Trophoblast cell (in vitro differentiated cells and primary cell): ENCODE measurements at regions not wholly inside any gene's neighbourhood (a gene's known extent, or its start where the extent isn't known, plus 50 kb on each side); places are given as distances from the start of the nearest gene placed in this dataset.

Source experiments
- DNase-seq, 2 donors: peaks; one replicate each; pipeline ENCODE4 v3.0.0-alpha.2; 2016
- H2AFZ ChIP-seq: 2 replicates; pipeline ENCODE4 v1.6.1; 2013; ENCODE audit warnings: low read length, moderate library complexity, mild to moderate bottlenecking; ENCODE audit not compliant: insufficient read depth, poor library complexity
- H2AK5ac ChIP-seq: 2 replicates; pipeline ENCODE4 v1.6.1; 2013; ENCODE audit warnings: mild to moderate bottlenecking, low read length
- H2BK120ac ChIP-seq: 2 replicates; pipeline ENCODE4 v1.6.1; 2013; ENCODE audit warnings: low read length, mild to moderate bottlenecking, moderate library complexity; ENCODE audit not compliant: insufficient read depth, poor library complexity
- H2BK12ac ChIP-seq: 2 replicates; pipeline ENCODE4 v1.6.1; 2013; ENCODE audit warnings: mild to moderate bottlenecking, low read length, moderate library complexity
- H2BK5ac ChIP-seq: 2 replicates; pipeline ENCODE4 v1.6.1; 2013; ENCODE audit warnings: low read length, low read depth, moderate library complexity, mild to moderate bottlenecking; ENCODE audit not compliant: poor library complexity
- H3K14ac ChIP-seq: 2 replicates; pipeline ENCODE4 v1.6.1; 2013; ENCODE audit warnings: mild to moderate bottlenecking, low read length
- H3K18ac ChIP-seq: 2 replicates; pipeline ENCODE4 v1.6.1; 2013; ENCODE audit warnings: mild to moderate bottlenecking, low read length
- H3K23ac ChIP-seq: 2 replicates; pipeline ENCODE4 v1.6.1; 2013; ENCODE audit warnings: low read length
- H3K27ac ChIP-seq: 2 replicates; pipeline ENCODE4 v1.5.1; 2013; ENCODE audit warnings: low read depth, mild to moderate bottlenecking, inconsistent platforms, low read length, moderate library complexity
- H3K27me3 ChIP-seq: 2 replicates; pipeline ENCODE4 v1.6.1; 2013; ENCODE audit warnings: inconsistent platforms, mild to moderate bottlenecking, low read length, moderate library complexity; ENCODE audit not compliant: insufficient read depth
- H3K36me3 ChIP-seq, 2 experiments: 1 replicate in 1 of 2; 2 replicates in 1 of 2; pipeline ENCODE4 v1.6.1; 2013; ENCODE audit warnings: low read length in 2 of 2, mild to moderate bottlenecking in 2 of 2, moderate library complexity in 1 of 2; ENCODE audit not compliant: insufficient read depth in 2 of 2, control insufficient read depth in 1 of 2
- H3K4ac ChIP-seq: 2 replicates; pipeline ENCODE4 v1.6.1; 2013; ENCODE audit warnings: low read depth, mild to moderate bottlenecking, low read length, moderate library complexity
- H3K4me1 ChIP-seq, 2 experiments: 1 replicate in 1 of 2; 2 replicates in 1 of 2; pipeline ENCODE4 v1.6.1; 2013; ENCODE audit warnings: low read length in 2 of 2, mild to moderate bottlenecking in 2 of 2, moderate library complexity in 1 of 2; ENCODE audit not compliant: insufficient read depth in 2 of 2, control insufficient read depth in 1 of 2
- H3K4me2 ChIP-seq: 2 replicates; pipeline ENCODE4 v1.6.1; 2013; ENCODE audit warnings: inconsistent platforms, mild to moderate bottlenecking, low read length, moderate library complexity
- H3K4me3 ChIP-seq: 2 replicates; pipeline ENCODE4 v1.5.1; 2013; ENCODE audit warnings: mild to moderate bottlenecking, low read depth, low read length, inconsistent platforms
- H3K79me1 ChIP-seq: one replicate; pipeline ENCODE4 v1.6.1; 2013; ENCODE audit warnings: low read length
- H3K79me2 ChIP-seq: 2 replicates; pipeline ENCODE4 v1.6.1; 2013; ENCODE audit warnings: low read length, mild to moderate bottlenecking; ENCODE audit not compliant: control insufficient read depth, insufficient read depth, poor library complexity
- H3K9ac ChIP-seq: 2 replicates; pipeline ENCODE4 v1.6.1; 2013; ENCODE audit warnings: mild to moderate bottlenecking, low read length
- H3K9me3 ChIP-seq: 2 replicates; pipeline ENCODE4 v1.6.1; 2013; ENCODE audit warnings: low read depth, mild to moderate bottlenecking, control low read depth, inconsistent platforms, low read length; ENCODE audit not compliant: insufficient read depth
- H4K12ac ChIP-seq: 2 replicates; pipeline ENCODE4 v1.6.1; 2013; ENCODE audit warnings: low read depth, mild to moderate bottlenecking, low read length, moderate library complexity
- H4K8ac ChIP-seq: 2 replicates; pipeline ENCODE4 v1.6.1; 2013; ENCODE audit warnings: low read depth, mild to moderate bottlenecking, low read length, moderate library complexity
- H4K91ac ChIP-seq: one replicate; pipeline ENCODE4 v1.6.1; 2013; ENCODE audit warnings: low read depth, mild to moderate bottlenecking, low read length, moderate library complexity
- WGBS: extraction: QIAGEN DNeasy Blood & Tissue Kit; methylation state at CpG from one replicate; pipeline ENCODE4 v1.1.7; 2013; ENCODE audit warnings: missing lambda C conversion rate; ENCODE audit not compliant: insufficient read length, insufficient coverage; ENCODE audit errors: extremely low coverage; 5-methylcytosine and 5-hydroxymethylcytosine counted together

DNA sequence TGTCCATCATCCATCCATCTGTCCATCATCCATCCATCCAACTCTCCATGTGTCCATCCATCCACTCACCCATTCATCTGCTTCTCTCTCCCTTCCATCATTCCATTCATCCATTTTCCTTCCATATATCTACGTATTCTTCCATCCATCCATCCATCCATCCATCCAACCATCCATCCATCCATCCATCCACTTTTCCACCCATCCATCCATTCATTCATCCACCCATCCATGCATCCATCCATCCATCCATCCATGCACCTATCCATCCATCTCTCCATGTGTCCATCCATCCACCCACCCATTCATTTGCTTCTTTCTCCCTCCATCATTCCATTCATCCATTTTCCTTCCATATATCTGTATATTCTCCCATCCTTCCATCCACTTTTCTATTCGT lies 214.0 kb upstream of the RTL1 start:
- Histone ChIP-seq H3K23ac (no peak overlapping the region), H4K91ac (no peak overlapping the region), H4K12ac (no peak overlapping the region), H3K79me1 (no peaks in the 10 kb centered on the region), H3K14ac (no peak overlapping the region), H4K8ac (no peak overlapping the region), H2AK5ac (no peak overlapping the region), H2AFZ (no peak overlapping the region), H2BK120ac (no peak overlapping the region), H3K36me3 (no peaks in the 10 kb centered on the region), H2BK5ac (no peak overlapping the region), H3K4ac (no peak overlapping the region), H3K27me3 (no peaks in the 10 kb centered on the region), H3K18ac (no peak overlapping the region), H3K4me1 (no peaks in the 10 kb centered on the region), H3K27ac (no peak overlapping the region), H3K4me3 (no peak overlapping the region), H2BK12ac (no peak overlapping the region), H3K9me3 (peaks cover 3% of the 10 kb centered on the region), H3K9ac (no peak overlapping the region), H3K4me2 (no peak overlapping the region), H3K79me2 (no peaks in the 10 kb centered on the region)
- 95% methylated on average over 2 of the region's 2 CpGs for WGBS
- DNase-seq, result no peak

DNA sequence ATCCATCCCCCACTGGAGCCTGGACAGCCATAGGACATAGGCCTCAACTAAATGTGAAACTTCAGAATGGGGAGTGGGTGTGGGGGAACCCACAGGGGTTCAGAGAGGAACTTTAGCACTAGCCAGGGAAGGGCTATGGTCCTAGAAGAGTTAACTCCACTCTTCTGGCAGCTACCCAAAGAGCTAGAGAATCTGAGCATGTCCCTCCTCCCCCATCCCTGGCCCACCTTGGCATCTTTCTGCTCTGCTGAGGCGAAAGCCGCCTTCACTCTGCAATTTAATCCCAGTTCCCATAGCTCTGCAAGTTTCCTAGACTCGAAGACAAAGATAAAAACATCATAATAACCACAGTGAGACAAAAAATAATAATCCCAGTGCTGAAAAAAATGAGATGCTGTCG lies 214.7 kb upstream of the RTL1 start:
- Histone ChIP-seq H3K79me2 (no peaks in the 10 kb centered on the region), H4K12ac (no peak overlapping the region), H2BK5ac (no peak overlapping the region), H4K8ac (no peak overlapping the region), H3K27ac (no peak overlapping the region), H4K91ac (no peak overlapping the region), H3K4me3 (no peak overlapping the region), H3K4me1 (no peaks in the 10 kb centered on the region), H3K9ac (no peak overlapping the region), H3K23ac (no peak overlapping the region), H3K4ac (no peak overlapping the region), H3K4me2 (no peak overlapping the region), H2BK12ac (no peak overlapping the region), H3K79me1 (no peaks in the 10 kb centered on the region), H2AK5ac (no peak overlapping the region), H2AFZ (no peak overlapping the region), H3K9me3 (peaks cover 3% of the 10 kb centered on the region), H3K18ac (no peak overlapping the region), H3K14ac (no peak overlapping the region), H2BK120ac (no peak overlapping the region), H3K27me3 (no peaks in the 10 kb centered on the region), H3K36me3 (no peaks in the 10 kb centered on the region)
- DNase-seq, result no peak
- no CpG with 5 or more reads among the region's 4 CpGs for WGBS

DNA sequence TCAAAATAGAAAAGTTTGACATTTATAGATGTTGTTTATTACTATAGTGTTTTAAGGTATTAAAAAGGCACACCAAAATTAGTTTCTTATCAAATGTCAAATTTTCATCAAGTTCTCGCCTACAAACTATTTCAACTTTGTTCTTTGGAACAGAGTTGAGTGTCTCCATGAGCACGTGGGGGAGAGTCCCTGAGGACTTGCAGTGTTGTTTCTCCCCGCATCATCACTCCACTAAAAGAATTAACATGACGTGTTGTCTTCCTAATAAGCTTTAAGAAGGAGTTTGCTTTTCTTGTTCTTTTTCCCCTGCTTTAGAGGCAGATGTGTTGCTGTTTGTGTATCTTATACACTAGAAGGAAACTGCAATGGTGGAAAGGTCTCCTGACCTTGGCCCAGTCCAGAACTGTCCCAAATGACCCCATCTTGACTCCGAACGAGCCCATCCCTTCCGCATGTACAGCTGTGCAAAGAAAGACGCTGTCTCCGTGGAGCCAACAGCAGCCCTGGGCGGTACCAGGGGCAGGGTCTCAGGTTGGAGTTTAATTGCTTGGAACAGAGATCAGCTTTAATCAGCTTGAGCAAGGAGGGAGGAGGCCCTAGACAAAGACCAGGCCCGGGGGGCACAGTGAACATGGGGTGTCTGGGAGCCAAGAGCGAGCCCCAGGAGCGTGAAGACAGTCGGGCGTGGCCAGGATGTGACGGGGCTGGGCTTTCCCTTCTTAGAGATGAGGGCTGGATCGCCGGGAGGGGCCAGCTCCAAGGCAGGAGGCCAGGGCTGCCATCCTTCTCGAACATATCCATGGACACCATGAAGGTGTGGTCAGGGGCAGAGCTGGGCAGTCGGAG lies 215.4 kb upstream of the RTL1 start:
- Histone ChIP-seq H2AK5ac (no peak overlapping the region), H3K14ac (no peak overlapping the region), H3K18ac (no peak overlapping the region), H4K91ac (no peak overlapping the region), H2BK12ac (no peak overlapping the region), H3K9me3 (peaks cover 3% of the 10 kb centered on the region), H3K4me2 (no peak overlapping the region), H3K36me3 (no peaks in the 10 kb centered on the region), H3K9ac (no peak overlapping the region), H3K4ac (no peak overlapping the region), H3K4me3 (peak overlapping the region; percentile 6), H2BK5ac (no peak overlapping the region), H2BK120ac (no peak overlapping the region), H3K23ac (no peak overlapping the region), H3K27me3 (no peaks in the 10 kb centered on the region), H3K4me1 (no peaks in the 10 kb centered on the region), H4K8ac (no peak overlapping the region), H3K27ac (no peak overlapping the region), H3K79me1 (no peaks in the 10 kb centered on the region), H4K12ac (no peak overlapping the region), H2AFZ (no peak overlapping the region), H3K79me2 (no peaks in the 10 kb centered on the region)
- DNase-seq, result no peak
- no CpG with 5 or more reads among the region's 20 CpGs for WGBS

DNA sequence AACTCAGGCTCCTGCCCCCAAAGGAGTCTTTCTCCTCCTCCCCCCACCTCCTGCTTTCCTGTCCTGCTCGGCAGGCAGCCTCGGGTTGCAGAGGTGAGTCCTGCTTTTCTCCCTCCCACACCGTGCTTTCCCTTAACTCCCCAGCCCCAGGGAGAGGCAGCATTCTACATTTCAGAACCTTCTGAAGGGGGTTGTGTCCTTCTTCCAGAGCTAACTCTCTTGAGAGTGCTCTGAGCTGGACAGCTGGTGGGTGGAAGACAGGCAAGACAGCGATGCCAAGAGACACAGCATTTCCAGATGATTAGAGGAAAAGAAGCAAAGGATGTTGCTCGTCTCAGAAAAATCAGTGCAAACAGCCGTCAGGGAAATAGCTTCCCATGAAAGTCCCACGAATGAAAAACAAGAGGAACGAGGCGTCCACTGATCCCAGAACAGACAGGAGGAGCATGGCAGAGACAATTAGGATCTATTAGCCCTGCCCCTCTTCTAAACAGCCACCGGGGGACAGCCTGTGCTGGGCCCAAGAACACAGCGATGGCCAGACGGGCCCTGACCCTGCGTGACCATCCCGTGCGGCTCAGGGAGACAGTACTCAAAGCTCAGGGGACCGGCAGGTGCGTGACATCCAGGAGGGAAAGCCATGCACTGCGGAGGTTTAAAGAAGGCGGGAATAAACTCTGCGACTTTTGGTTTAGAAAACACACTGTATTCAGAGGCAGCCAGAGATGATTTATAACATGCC lies 216.5 kb upstream of the RTL1 start:
- no peak overlapping the region for H4K8ac ChIP-seq
- no peak overlapping the region for H3K23ac ChIP-seq
- peaks cover 3% of the 10 kb centered on the region for H3K9me3 ChIP-seq
- H3K4me2 ChIP-seq, result no peak overlapping the region
- no peaks in the 10 kb centered on the region for H3K27me3 ChIP-seq
- WGBS, result no CpG with 5 or more reads among the region's 20 CpGs
- H3K79me2 ChIP-seq, result no peaks in the 10 kb centered on the region
- no peak overlapping the region for H4K91ac ChIP-seq
- no peak for DNase-seq
- H3K79me1 ChIP-seq, result no peaks in the 10 kb centered on the region
- no peak overlapping the region for H2BK12ac ChIP-seq
- no peak overlapping the region for H4K12ac ChIP-seq
- H3K9ac ChIP-seq, result no peak overlapping the region
- no peak overlapping the region for H3K14ac ChIP-seq
- H3K4me1 ChIP-seq, result no peaks in the 10 kb centered on the region
- no peak overlapping the region for H3K27ac ChIP-seq
- no peak overlapping the region for H3K4ac ChIP-seq
- no peak overlapping the region for H2AFZ ChIP-seq
- no peak overlapping the region for H2BK5ac ChIP-seq
- no peak overlapping the region for H2BK120ac ChIP-seq
- no peak overlapping the region for H2AK5ac ChIP-seq
- H3K18ac ChIP-seq, result no peak overlapping the region
- H3K36me3 ChIP-seq, result no peaks in the 10 kb centered on the region
- H3K4me3 ChIP-seq, result no peak overlapping the region
